H1 (cell line): ENCODE measurements at regions not wholly inside any gene's neighbourhood (a gene's known extent, or its start where the extent isn't known, plus 50 kb on each side); places are given as distances from the start of the nearest gene placed in this dataset.

Experiments
- CTCF ChIA-PET: fragments of 300-600 bp; sonication (Branson Sonifier 250); formaldehyde crosslinking; loops from one replicate; lab custom pipeline; 2021; ENCODE audit not compliant: partially characterized antibody; lab: Charles Lee
- POLR2A ChIA-PET: fragments of 300-600 bp; sonication (Branson Sonifier 250); formaldehyde crosslinking; loops from one replicate; lab custom pipeline; 2021; ENCODE audit warnings: inconsistent platforms; ENCODE audit not compliant: partially characterized antibody; lab: Charles Lee
- DNase-seq, 2 experiments: peaks; one replicate each; pipeline versions ENCODE4 v3.0.0 to v3.0.0-alpha.2; 2010 to 2022; ENCODE audit warnings: low spot score in 2 of 2, low read depth in 1 of 2, mixed read lengths in 1 of 2
- FAIRE-seq: peaks from 2 replicates; lab custom pipeline; 2011; peaks lifted over from hg19 to GRCh38; lab: Jason Lieb, UNC
- H2AFZ ChIP-seq: 2 replicates; pipeline ENCODE4 v1.8.1; 2012; ENCODE audit warnings: low read length, inconsistent platforms
- H2AK5ac ChIP-seq: 2 replicates; pipeline ENCODE4 v1.6.1; 2013; ENCODE audit warnings: low read depth, low read length
- H2BK120ac ChIP-seq: replicated peaks from 2 replicates; pipeline ENCODE3; 2013; ENCODE audit warnings: low read depth, low read length, inconsistent platforms
- H2BK12ac ChIP-seq: 2 replicates; pipeline ENCODE4 v1.6.1; 2013; ENCODE audit warnings: low read depth, low read length
- H2BK15ac ChIP-seq: 2 replicates; pipeline ENCODE4 v1.6.1; 2013; ENCODE audit warnings: low read length
- H2BK20ac ChIP-seq: 2 replicates; pipeline ENCODE4 v1.6.1; 2013; ENCODE audit warnings: low read length
- H2BK5ac ChIP-seq: 2 replicates; pipeline ENCODE4 v1.6.1; 2013; ENCODE audit warnings: low read depth, low read length
- H3K14ac ChIP-seq: 2 replicates; pipeline ENCODE4 v1.6.1; 2013; ENCODE audit warnings: inconsistent platforms; ENCODE audit not compliant: insufficient read length
- H3K18ac ChIP-seq: 2 replicates; pipeline ENCODE4 v1.6.1; 2013; ENCODE audit warnings: low read length; ENCODE audit errors: extremely low read depth
- H3K23ac ChIP-seq: 2 replicates; pipeline ENCODE4 v1.6.1; 2013; ENCODE audit warnings: inconsistent platforms; ENCODE audit not compliant: insufficient read length
- H3K23me2 ChIP-seq: 2 replicates; pipeline ENCODE4 v1.6.1; 2013; ENCODE audit warnings: low read depth, low read length
- H3K27ac ChIP-seq: 2 replicates; pipeline ENCODE4 v1.6.1; 2011; ENCODE audit warnings: low read depth, low read length, inconsistent platforms
- H3K27me3 ChIP-seq, 4 experiments: replicated peaks in 1 of 4; 1 replicate in 1 of 4; 2 replicates in 3 of 4; pipeline versions ENCODE4 v1.6.1 to v1.8.1; 2011 to 2013; ENCODE audit warnings: low read length in 3 of 4, mild to moderate bottlenecking in 3 of 4, inconsistent platforms in 2 of 4, mixed read lengths in 2 of 4, moderate library complexity in 1 of 4; ENCODE audit not compliant: control insufficient read depth in 3 of 4, insufficient read depth in 3 of 4; ENCODE audit errors: extremely low read depth in 1 of 4
- H3K36me3 ChIP-seq, 4 experiments: 2 replicates each; pipeline versions ENCODE4 v1.6.1 to v1.8.1; 2011 to 2013; ENCODE audit warnings: mild to moderate bottlenecking in 4 of 4, low read length in 3 of 4, moderate library complexity in 2 of 4, control low read depth in 1 of 4, inconsistent platforms in 1 of 4; ENCODE audit not compliant: insufficient read depth in 4 of 4, control insufficient read depth in 2 of 4
- H3K4ac ChIP-seq: replicated peaks from 2 replicates; pipeline ENCODE3; 2013; ENCODE audit warnings: low read length, low read depth, mixed read lengths, inconsistent platforms; ENCODE audit not compliant: insufficient read length
- H3K4me1 ChIP-seq, 4 experiments: replicated peaks in 1 of 4; 1 replicate in 1 of 4; 2 replicates in 3 of 4; pipeline versions ENCODE4 v1.6.1 to v1.8.1; 2011 to 2013; ENCODE audit warnings: low read length in 3 of 4, inconsistent platforms in 2 of 4, mixed read lengths in 1 of 4; ENCODE audit not compliant: insufficient read depth in 4 of 4, control insufficient read depth in 3 of 4
- H3K4me2 ChIP-seq, 2 experiments: 2 replicates each; pipeline versions ENCODE4 v1.6.1 to v1.8.1; 2011 to 2013; ENCODE audit warnings: low read depth in 2 of 2, low read length in 2 of 2, control low read depth in 1 of 2, inconsistent platforms in 1 of 2, mild to moderate bottlenecking in 1 of 2; ENCODE audit not compliant: insufficient read depth in 1 of 2
- H3K4me3 ChIP-seq, 4 experiments: fragments of 200-600, 300-600 bp in 1 of 4; sonication (generic), shearing (Covaris generic), sonication (Bioruptor Twin) in 1 of 4; 2 replicates each; pipeline versions ENCODE4 v1.5.1 to v1.8.1; 2011 to 2016; ENCODE audit warnings: low read length in 4 of 4, low read depth in 3 of 4, control low read depth in 2 of 4, inconsistent platforms in 2 of 4, mild to moderate bottlenecking in 2 of 4, mixed read lengths in 1 of 4, moderate library complexity in 1 of 4; ENCODE audit not compliant: insufficient read depth in 2 of 4; ENCODE audit errors: extremely low read depth in 1 of 4
- H3K56ac ChIP-seq: replicated peaks from 2 replicates; pipeline ENCODE3; 2013; ENCODE audit warnings: low read depth, mild to moderate bottlenecking, mixed read lengths, low read length, inconsistent platforms; ENCODE audit not compliant: insufficient read length
- H3K79me1 ChIP-seq: 2 replicates; pipeline ENCODE4 v1.6.1; 2013; ENCODE audit warnings: low read depth, low read length, control low read depth
- H3K79me2 ChIP-seq, 2 experiments: 2 replicates each; pipeline versions ENCODE4 v1.6.1 to v1.8.1; 2012 to 2013; ENCODE audit warnings: low read length in 2 of 2, mild to moderate bottlenecking in 2 of 2, inconsistent platforms in 1 of 2; ENCODE audit not compliant: insufficient read depth in 2 of 2, control insufficient read depth in 1 of 2
- H3K9ac ChIP-seq, 4 experiments: replicated peaks in 1 of 4; 1 replicate in 1 of 4; 2 replicates in 3 of 4; pipeline versions ENCODE4 v1.6.1 to v1.8.1; 2011 to 2013; ENCODE audit warnings: low read depth in 3 of 4, low read length in 3 of 4, control low read depth in 2 of 4, mild to moderate bottlenecking in 2 of 4, moderate library complexity in 2 of 4, inconsistent platforms in 1 of 4; ENCODE audit errors: extremely low read depth in 1 of 4
- H3K9me3 ChIP-seq, 2 experiments: 2 replicates each; pipeline versions ENCODE4 v1.6.1 to v1.8.1; 2012 to 2013; ENCODE audit warnings: mild to moderate bottlenecking in 2 of 2, moderate library complexity in 2 of 2, control low read depth in 1 of 2, inconsistent platforms in 1 of 2, low read depth in 1 of 2, low read length in 1 of 2, mixed read lengths in 1 of 2; ENCODE audit not compliant: insufficient read depth in 2 of 2
- H4K20me1 ChIP-seq, 2 experiments: replicated peaks in 1 of 2; 2 replicates each; pipeline versions ENCODE3 to v1.8.1; 2011 to 2013; ENCODE audit warnings: inconsistent platforms in 2 of 2, low read length in 2 of 2, mild to moderate bottlenecking in 1 of 2; ENCODE audit not compliant: insufficient read depth in 2 of 2, control insufficient read depth in 1 of 2
- H4K5ac ChIP-seq: 2 replicates; pipeline ENCODE4 v1.6.1; 2013; ENCODE audit warnings: low read length, low read depth, mixed read lengths, inconsistent platforms; ENCODE audit not compliant: insufficient read length
- H4K8ac ChIP-seq: 2 replicates; pipeline ENCODE4 v1.8.0; 2013; ENCODE audit warnings: mild to moderate bottlenecking, moderate library complexity, low read length, inconsistent platforms; ENCODE audit not compliant: insufficient read depth; ENCODE audit errors: extremely low read depth
- H4K91ac ChIP-seq: replicated peaks from 2 replicates; pipeline ENCODE3; 2013; ENCODE audit warnings: low read length, mixed read lengths, inconsistent platforms; ENCODE audit not compliant: insufficient read length
- SAP30 ChIP-seq: fragments of 300-600 bp; sonication (generic); IDR thresholded peaks from 2 replicates; pipeline ENCODE4 v1.7.1; 2012; ENCODE audit warnings: low read length, moderate library complexity, mild to moderate bottlenecking, inconsistent platforms; ENCODE audit not compliant: insufficient read depth, insufficient replicate concordance
- WGBS, 2 experiments: shearing (Covaris generic) in 1 of 2; methylation state at CpG; one replicate each; pipeline versions ENCODE4 v1.1.6 to v1.1.7; 2013 to 2015; ENCODE audit warnings: low lambda C conversion rate in 2 of 2, mixed read lengths in 2 of 2, inconsistent platforms in 1 of 2, low coverage in 1 of 2, missing lambda C conversion rate in 1 of 2; ENCODE audit not compliant: insufficient replicate concordance in 2 of 2, insufficient coverage in 1 of 2, insufficient read length in 1 of 2; ENCODE audit errors: extremely low coverage in 1 of 2, missing lambda C conversion rate in 1 of 2; 5-methylcytosine and 5-hydroxymethylcytosine counted together

DNA sequence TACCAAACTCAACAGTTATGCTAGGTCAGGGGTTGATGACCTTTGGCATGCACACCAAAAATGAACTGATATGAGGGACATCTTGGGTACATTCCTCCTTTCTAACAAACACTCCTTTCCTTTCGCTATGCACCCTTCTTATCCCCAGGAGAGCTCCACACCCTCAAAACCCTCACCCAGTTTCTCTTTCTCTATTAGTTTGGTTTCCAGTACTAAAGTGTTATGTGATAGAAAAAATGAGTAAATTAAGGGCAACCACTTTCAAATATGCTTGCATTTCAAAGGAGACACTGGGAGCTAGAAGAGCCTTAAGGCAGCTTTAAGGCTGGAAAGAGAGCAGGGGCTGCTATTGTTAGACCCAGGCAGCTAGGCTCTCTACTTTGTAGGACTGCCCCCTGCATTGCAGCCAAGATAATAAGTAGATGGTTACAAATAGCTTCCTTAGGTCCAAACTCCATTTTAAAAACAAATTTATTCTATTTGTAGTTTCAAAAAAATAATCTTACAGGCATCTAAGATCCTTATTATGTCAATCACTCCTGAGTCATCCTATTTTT lies 244.3 kb downstream of the ZIC1 start:
- no peak for DNase-seq
- H3K36me3 ChIP-seq, result no peaks in the 10 kb centered on the region
- no peak for TF ChIP-seq SAP30
- TF ChIP-seq, all 59 proteins: peak for 0
- no peaks in the 10 kb centered on the region for H3K27me3 ChIP-seq
- 75% methylated on average over 1 of the region's 1 CpG; no CpG with 5 or more reads in 1 of the 2 experiments for WGBS, 2 experiments
- ChIA-PET POLR2A (no interaction called here), CTCF (interaction anchor here (1.0 to 1.2 kb wide), 3 partner anchors 13 to 268 kb away, joined by 3 to 4 read pairs (median 3); no protein-coding TSS in a partner anchor)
- no peak overlapping the region for H3K23ac ChIP-seq
- no peak for FAIRE-seq
- no peak overlapping the region for H4K91ac ChIP-seq
- no peak overlapping the region for H3K9ac ChIP-seq
- no peak overlapping the region for H3K14ac ChIP-seq
- no peak overlapping the region for H4K8ac ChIP-seq
- H2AFZ ChIP-seq, result no peak overlapping the region
- H3K9me3 ChIP-seq, result no peaks in the 10 kb centered on the region
- H2BK120ac ChIP-seq, result no peak overlapping the region
- no peak overlapping the region for H2BK5ac ChIP-seq
- H2BK12ac ChIP-seq, result no peak overlapping the region
- no peak overlapping the region for H3K56ac ChIP-seq
- no peaks in the 10 kb centered on the region for H3K23me2 ChIP-seq
- H3K27ac ChIP-seq, result no peak overlapping the region
- no peak overlapping the region for H2BK15ac ChIP-seq
- H2AK5ac ChIP-seq, result no peak overlapping the region
- no peak overlapping the region for H4K5ac ChIP-seq
- H3K4me2 ChIP-seq, result no peak overlapping the region
- no peak overlapping the region for H3K4ac ChIP-seq
- no peak overlapping the region for H2BK20ac ChIP-seq
- H3K4me1 ChIP-seq, result no peaks in the 10 kb centered on the region
- no peaks in the 10 kb centered on the region for H3K79me1 ChIP-seq
- no peak overlapping the region for H3K4me3 ChIP-seq
- no peak overlapping the region for H3K18ac ChIP-seq
- H4K20me1 ChIP-seq, result no peaks in the 10 kb centered on the region
- H3K79me2 ChIP-seq, result no peaks in the 10 kb centered on the region
